Fibroblast of the aortic adventitia (primary cell): ENCODE measurements at regions not wholly inside any gene's neighbourhood (a gene's known extent, or its start where the extent isn't known, plus 50 kb on each side); places are given as distances from the start of the nearest gene placed in this dataset.
"Not testable (repeated sequence)": the region's sequence is repeated elsewhere in the genome, so short reads cannot be mapped to it uniquely, and the experiment has no call there.

ENCODE experiments used
- DNase-seq: peaks from one replicate; pipeline ENCODE4 v3.0.0-alpha.2; 2010; ENCODE audit warnings: low read depth
- H3K4me3 ChIP-seq: 2 replicates; pipeline ENCODE4 v1.5.1; 2011; ENCODE audit warnings: low read depth, mild to moderate bottlenecking, control low read depth, low read length, moderate library complexity
- CTCF ChIP-seq: IDR thresholded peaks from 2 replicates; pipeline ENCODE4 v1.5.1; 2011; ENCODE audit warnings: mild to moderate bottlenecking, low read length, control low read depth, inconsistent platforms; ENCODE audit not compliant: insufficient read depth

GRCh38 chr13:53445686-53446085 is 417.1 kb downstream of the OLFM4 start:
- no peak overlapping the region for H3K4me3 ChIP-seq
- no peak for TF ChIP-seq CTCF
- no peak for DNase-seq

- H3K4me3 ChIP-seq, result no peak overlapping the region
- no peak for TF ChIP-seq CTCF
- DNase-seq, result no peak
Measured at GRCh38 chr13:53447456-53447855, 418.8 kb downstream of the OLFM4 start.

- no peak for DNase-seq
- no peak for TF ChIP-seq CTCF
- H3K4me3 ChIP-seq, result no peak overlapping the region
Measured at GRCh38 chr13:53447863-53448262, 419.2 kb downstream of the OLFM4 start.

- H3K4me3 ChIP-seq, DNase-seq: not testable (repeated sequence)
Measured at GRCh38 chr13:53452263-53452808, 423.7 kb downstream of the OLFM4 start.

- DNase-seq, result no peak
- H3K4me3 ChIP-seq, result no peak overlapping the region
- TF ChIP-seq CTCF, result no peak
Measured at GRCh38 chr13:53460796-53461195, 432.2 kb downstream of the OLFM4 start.

GRCh38 chr13:53463106-53463505 is 434.5 kb downstream of the OLFM4 start:
- no peak overlapping the region for H3K4me3 ChIP-seq
- TF ChIP-seq CTCF, result no peak
- no peak for DNase-seq

GRCh38 chr13:53466576-53466975 is 438.0 kb downstream of the OLFM4 start:
- no peak for TF ChIP-seq CTCF
- H3K4me3 ChIP-seq, result no peak overlapping the region
- DNase-seq, result no peak

GRCh38 chr13:53473397-53473796 is 444.8 kb downstream of the OLFM4 start:
- H3K4me3 ChIP-seq, result no peak overlapping the region
- no peak for TF ChIP-seq CTCF
- DNase-seq, result no peak
